ENCODE measurements at regions not wholly inside any gene's neighbourhood (a gene's known extent, or its start where the extent isn't known, plus 50 kb on each side); places are given as distances from the start of the nearest gene placed in this dataset.

DNA sequence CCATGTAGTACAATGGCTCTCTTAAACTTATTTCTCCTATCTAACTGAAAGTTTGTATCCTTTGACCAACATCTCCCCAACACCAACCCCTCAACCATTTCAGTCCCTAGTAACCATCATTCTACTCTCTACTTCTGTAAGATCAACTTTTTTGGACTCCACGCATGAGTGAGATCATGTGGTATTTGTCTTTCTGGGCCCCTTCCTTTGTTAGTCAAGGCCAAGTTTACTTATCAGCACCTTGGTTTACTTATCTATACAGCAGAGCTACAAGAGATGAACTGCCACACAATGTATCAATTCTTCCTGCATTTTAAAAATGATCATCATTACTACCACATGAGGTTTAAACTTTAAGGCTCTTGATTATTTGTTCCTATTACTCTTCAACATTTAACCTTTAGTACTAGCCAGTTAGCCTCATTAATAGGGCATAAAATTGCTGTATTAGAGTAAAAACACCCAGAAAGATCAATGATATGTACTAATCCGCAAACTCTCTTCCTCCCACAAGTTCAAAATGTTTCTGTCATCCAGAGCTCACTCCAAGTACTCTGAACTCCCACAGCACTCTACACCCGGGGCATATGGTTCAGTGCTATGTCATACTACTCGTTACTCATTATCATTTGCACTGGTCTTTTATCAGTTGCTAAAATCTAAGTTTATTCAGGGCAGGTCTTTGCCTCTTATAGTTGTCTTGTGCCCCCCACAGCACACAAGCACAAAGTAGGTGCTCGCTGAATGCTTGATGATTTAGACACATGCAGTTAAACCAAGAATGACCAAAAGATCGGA lies 145.7 kb upstream of the ADAMTS3 start (continued):
- TF ChIP-seq, protein P1, sequence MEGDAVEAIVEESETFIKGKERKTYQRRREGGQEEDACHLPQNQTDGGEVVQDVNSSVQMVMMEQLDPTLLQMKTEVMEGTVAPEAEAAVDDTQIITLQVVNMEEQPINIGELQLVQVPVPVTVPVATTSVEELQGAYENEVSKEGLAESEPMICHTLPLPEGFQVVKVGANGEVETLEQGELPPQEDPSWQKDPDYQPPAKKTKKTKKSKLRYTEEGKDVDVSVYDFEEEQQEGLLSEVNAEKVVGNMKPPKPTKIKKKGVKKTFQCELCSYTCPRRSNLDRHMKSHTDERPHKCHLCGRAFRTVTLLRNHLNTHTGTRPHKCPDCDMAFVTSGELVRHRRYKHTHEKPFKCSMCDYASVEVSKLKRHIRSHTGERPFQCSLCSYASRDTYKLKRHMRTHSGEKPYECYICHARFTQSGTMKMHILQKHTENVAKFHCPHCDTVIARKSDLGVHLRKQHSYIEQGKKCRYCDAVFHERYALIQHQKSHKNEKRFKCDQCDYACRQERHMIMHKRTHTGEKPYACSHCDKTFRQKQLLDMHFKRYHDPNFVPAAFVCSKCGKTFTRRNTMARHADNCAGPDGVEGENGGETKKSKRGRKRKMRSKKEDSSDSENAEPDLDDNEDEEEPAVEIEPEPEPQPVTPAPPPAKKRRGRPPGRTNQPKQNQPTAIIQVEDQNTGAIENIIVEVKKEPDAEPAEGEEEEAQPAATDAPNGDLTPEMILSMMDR (IDR thresholded peaks at IDR 0.05; ENCODE audit: low read depth, low read length, missing input control) = no peak
- no peak for TF ChIP-seq FOXA2 (IDR thresholded peaks at IDR 0.05)
- TF ChIP-seq, protein P2, sequence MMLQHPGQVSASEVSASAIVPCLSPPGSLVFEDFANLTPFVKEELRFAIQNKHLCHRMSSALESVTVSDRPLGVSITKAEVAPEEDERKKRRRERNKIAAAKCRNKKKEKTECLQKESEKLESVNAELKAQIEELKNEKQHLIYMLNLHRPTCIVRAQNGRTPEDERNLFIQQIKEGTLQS (IDR thresholded peaks at IDR 0.05) = no peak
- no peak for TF ChIP-seq HNF4A (conservative IDR thresholded peaks at IDR 0.05)
- TF ChIP-seq JUND (IDR thresholded peaks at IDR 0.05) = no peak

DNA sequence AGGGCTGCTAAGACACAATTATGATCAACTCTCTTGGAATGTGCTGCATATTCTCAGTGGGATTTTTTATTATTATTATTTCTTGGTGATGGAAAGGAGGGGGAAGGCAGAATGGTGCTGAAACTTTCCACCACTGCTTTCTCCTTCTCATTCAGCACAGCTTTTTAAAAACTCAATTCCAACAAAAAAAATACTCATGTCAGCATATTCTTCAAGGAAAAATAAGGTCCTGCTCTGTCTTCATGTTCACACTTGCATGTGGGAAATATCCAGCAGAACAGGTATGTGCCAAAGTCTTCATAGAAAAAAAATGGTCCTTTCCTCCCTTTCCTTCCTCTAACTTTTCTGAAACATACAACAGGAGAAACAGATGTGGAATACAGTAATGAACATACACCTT lies 144.0 kb upstream of the ADAMTS3 start:
- H3K9ac ChIP-seq (ENCODE audit: low read depth in 1 of 2, low read length in 2 of 2) = no peak overlapping the region
- TF ChIP-seq SP1 (IDR thresholded peaks at IDR 0.05) (no peak), TAF1 (conservative IDR thresholded peaks at IDR 0.05) (no peak), HNF4A (conservative IDR thresholded peaks at IDR 0.05) (no peak), FOXA1 (IDR thresholded peaks at IDR 0.05) (no peak), YY1 (IDR thresholded peaks at IDR 0.05) (no peak)
- TF ChIP-seq, protein P2 (IDR thresholded peaks at IDR 0.05) = no peak

DNA sequence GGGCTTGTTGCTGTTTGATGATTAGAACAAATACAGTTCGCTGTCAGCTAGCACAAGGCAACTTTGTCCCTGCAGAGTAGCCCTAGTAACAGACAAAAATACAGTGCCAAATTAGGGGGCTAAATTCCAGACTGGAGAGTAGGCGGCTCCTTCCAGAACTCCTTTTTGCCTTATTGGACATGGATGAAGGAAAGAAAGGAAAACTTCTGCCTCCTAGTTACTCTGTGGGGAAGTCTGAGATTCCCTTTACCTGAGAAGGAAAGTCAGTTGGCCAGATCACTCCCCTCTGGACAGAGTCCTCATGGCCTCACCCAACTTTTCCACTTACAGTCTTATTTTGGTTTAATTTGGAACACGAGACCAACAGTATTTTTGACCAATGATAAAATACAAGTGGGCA lies 140.5 kb upstream of the ADAMTS3 start:
- TF ChIP-seq, protein P2 (IDR thresholded peaks at IDR 0.05) = no peak
- no peak for TF ChIP-seq FOXA1 (IDR thresholded peaks at IDR 0.05)
- no peak for TF ChIP-seq HNF4A (conservative IDR thresholded peaks at IDR 0.05)
- TF ChIP-seq, protein P3, sequence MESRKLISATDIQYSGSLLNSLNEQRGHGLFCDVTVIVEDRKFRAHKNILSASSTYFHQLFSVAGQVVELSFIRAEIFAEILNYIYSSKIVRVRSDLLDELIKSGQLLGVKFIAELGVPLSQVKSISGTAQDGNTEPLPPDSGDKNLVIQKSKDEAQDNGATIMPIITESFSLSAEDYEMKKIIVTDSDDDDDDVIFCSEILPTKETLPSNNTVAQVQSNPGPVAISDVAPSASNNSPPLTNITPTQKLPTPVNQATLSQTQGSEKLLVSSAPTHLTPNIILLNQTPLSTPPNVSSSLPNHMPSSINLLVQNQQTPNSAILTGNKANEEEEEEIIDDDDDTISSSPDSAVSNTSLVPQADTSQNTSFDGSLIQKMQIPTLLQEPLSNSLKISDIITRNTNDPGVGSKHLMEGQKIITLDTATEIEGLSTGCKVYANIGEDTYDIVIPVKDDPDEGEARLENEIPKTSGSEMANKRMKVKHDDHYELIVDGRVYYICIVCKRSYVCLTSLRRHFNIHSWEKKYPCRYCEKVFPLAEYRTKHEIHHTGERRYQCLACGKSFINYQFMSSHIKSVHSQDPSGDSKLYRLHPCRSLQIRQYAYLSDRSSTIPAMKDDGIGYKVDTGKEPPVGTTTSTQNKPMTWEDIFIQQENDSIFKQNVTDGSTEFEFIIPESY (IDR thresholded peaks at IDR 0.05) = no peak
- TF ChIP-seq FOXA2 (IDR thresholded peaks at IDR 0.05) = no peak
- no peak for TF ChIP-seq TAF1 (conservative IDR thresholded peaks at IDR 0.05)
- TF ChIP-seq EGR1 (IDR thresholded peaks at IDR 0.05; ENCODE audit: low read depth in 2 of 2) = no peak
- TF ChIP-seq RAD21 (IDR thresholded peaks at IDR 0.05) = no peak
- no peak for TF ChIP-seq HNF4G (IDR thresholded peaks at IDR 0.05)
- no peak for TF ChIP-seq SP1 (IDR thresholded peaks at IDR 0.05)
- TF ChIP-seq, protein P1 (IDR thresholded peaks at IDR 0.05; ENCODE audit: low read depth, low read length, missing input control) = no peak
- TF ChIP-seq NR2F2 (IDR thresholded peaks at IDR 0.05) = no peak
- TF ChIP-seq YY1 (IDR thresholded peaks at IDR 0.05) = no peak
- TF ChIP-seq, protein P4, sequence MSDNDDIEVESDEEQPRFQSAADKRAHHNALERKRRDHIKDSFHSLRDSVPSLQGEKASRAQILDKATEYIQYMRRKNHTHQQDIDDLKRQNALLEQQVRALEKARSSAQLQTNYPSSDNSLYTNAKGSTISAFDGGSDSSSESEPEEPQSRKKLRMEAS (IDR thresholded peaks at IDR 0.05) = no peak
- TF ChIP-seq JUND (IDR thresholded peaks at IDR 0.05) = no peak
- TF ChIP-seq RXRA (IDR thresholded peaks at IDR 0.05) = no peak
- no peak for TF ChIP-seq GABPA (IDR thresholded peaks at IDR 0.05 in 1 of 2, conservative IDR thresholded peaks at IDR 0.05 in 1 of 2)
- TF ChIP-seq, protein P5, sequence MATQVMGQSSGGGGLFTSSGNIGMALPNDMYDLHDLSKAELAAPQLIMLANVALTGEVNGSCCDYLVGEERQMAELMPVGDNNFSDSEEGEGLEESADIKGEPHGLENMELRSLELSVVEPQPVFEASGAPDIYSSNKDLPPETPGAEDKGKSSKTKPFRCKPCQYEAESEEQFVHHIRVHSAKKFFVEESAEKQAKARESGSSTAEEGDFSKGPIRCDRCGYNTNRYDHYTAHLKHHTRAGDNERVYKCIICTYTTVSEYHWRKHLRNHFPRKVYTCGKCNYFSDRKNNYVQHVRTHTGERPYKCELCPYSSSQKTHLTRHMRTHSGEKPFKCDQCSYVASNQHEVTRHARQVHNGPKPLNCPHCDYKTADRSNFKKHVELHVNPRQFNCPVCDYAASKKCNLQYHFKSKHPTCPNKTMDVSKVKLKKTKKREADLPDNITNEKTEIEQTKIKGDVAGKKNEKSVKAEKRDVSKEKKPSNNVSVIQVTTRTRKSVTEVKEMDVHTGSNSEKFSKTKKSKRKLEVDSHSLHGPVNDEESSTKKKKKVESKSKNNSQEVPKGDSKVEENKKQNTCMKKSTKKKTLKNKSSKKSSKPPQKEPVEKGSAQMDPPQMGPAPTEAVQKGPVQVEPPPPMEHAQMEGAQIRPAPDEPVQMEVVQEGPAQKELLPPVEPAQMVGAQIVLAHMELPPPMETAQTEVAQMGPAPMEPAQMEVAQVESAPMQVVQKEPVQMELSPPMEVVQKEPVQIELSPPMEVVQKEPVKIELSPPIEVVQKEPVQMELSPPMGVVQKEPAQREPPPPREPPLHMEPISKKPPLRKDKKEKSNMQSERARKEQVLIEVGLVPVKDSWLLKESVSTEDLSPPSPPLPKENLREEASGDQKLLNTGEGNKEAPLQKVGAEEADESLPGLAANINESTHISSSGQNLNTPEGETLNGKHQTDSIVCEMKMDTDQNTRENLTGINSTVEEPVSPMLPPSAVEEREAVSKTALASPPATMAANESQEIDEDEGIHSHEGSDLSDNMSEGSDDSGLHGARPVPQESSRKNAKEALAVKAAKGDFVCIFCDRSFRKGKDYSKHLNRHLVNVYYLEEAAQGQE (IDR thresholded peaks at IDR 0.05) = no peak
- Histone ChIP-seq H3K36me3 (ENCODE audit: control insufficient read depth in 4 of 4, insufficient read depth in 3 of 4, low read depth in 1 of 4, low read length in 3 of 4) (no peaks in the 10 kb centered on the region), H3K4me1 (ENCODE audit: control insufficient read depth in 4 of 4, insufficient read depth in 4 of 4, low read length in 3 of 4) (no peaks in the 10 kb centered on the region), H3K9ac (ENCODE audit: low read depth in 1 of 2, low read length in 2 of 2) (no peak overlapping the region), H3K9me3 (ENCODE audit: control insufficient read depth in 4 of 4, low read length in 3 of 4) (no peaks in the 10 kb centered on the region), H3K27ac (ENCODE audit: low read depth in 1 of 2, low read length in 2 of 2) (no peak overlapping the region), H3K27me3 (ENCODE audit: control insufficient read depth in 4 of 4, insufficient read depth in 4 of 4, low read length in 3 of 4) (no peaks in the 10 kb centered on the region), H3K4me3 (ENCODE audit: low read depth in 1 of 3, low read length in 3 of 3) (no peak overlapping the region)
- no peak for DNase-seq (ENCODE audit: low spot score)
- WGBS = 63% methylated on average over 3 of the region's 3 CpGs

More for the DNA sequence above, 144.0 kb upstream of the ADAMTS3 start:
- no peak overlapping the region for H3K27ac ChIP-seq (ENCODE audit: low read depth in 1 of 2, low read length in 2 of 2)
- H3K9me3 ChIP-seq (ENCODE audit: control insufficient read depth in 4 of 4, low read length in 3 of 4) = no peaks in the 10 kb centered on the region
- H3K4me3 ChIP-seq (ENCODE audit: low read depth in 1 of 3, low read length in 3 of 3) = no peak overlapping the region
- H3K27me3 ChIP-seq (ENCODE audit: control insufficient read depth in 4 of 4, insufficient read depth in 4 of 4, low read length in 3 of 4) = no peaks in the 10 kb centered on the region
- DNase-seq (ENCODE audit: low spot score) = no peak
- H3K36me3 ChIP-seq (ENCODE audit: control insufficient read depth in 4 of 4, insufficient read depth in 3 of 4, low read depth in 1 of 4, low read length in 3 of 4) = no peaks in the 10 kb centered on the region
- no peaks in the 10 kb centered on the region for H3K4me1 ChIP-seq (ENCODE audit: control insufficient read depth in 4 of 4, insufficient read depth in 4 of 4, low read length in 3 of 4)
